ENCODE measurements at regions not wholly inside any gene's neighbourhood (a gene's known extent, or its start where the extent isn't known, plus 50 kb on each side); places are given as distances from the start of the nearest gene placed in this dataset.
A peak's percentile ranks its signal among the peaks of the same experiment; 100 is the strongest.

GRCh38 chr14:65910108-65910786 lies 497.7 kb downstream of the FUT8 start:
- H3K27me3 ChIP-seq: no peaks in the 10 kb centered on the region
- H2AFZ ChIP-seq: no peak overlapping the region
- no peaks in the 10 kb centered on the region for H3K9me3 ChIP-seq (ENCODE audit: low read depth)
- TF ChIP-seq EZH2phosphoT487 (IDR thresholded peaks at IDR 0.05; ENCODE audit: low read depth, severe bottlenecking, unreplicated experiment): no peak
- TF ChIP-seq CTCF (IDR thresholded peaks at IDR 0.05; ENCODE audit: poor library complexity): no peak
- TF ChIP-seq EZH2 (IDR thresholded peaks at IDR 0.05; ENCODE audit: borderline replicate concordance): no peak
- no peak overlapping the region for H3K4me2 ChIP-seq
- peak; percentile 53 for DNase-seq (ENCODE audit: low spot score)
- H3K4me3 ChIP-seq: no peak overlapping the region
- H3K36me3 ChIP-seq (replicated peaks; ENCODE audit: insufficient read depth, low read depth): no peaks in the 10 kb centered on the region
- WGBS (ENCODE audit: low lambda C conversion rate, missing lambda C conversion rate): 68% methylated on average over 4 of the region's 4 CpGs
- H3K79me2 ChIP-seq: no peaks in the 10 kb centered on the region
- H4K20me1 ChIP-seq (ENCODE audit: insufficient read depth, poor library complexity, severe bottlenecking): no peaks in the 10 kb centered on the region
- H3K4me1 ChIP-seq (ENCODE audit: insufficient read depth): no peaks in the 10 kb centered on the region
- H3K9me2 ChIP-seq (replicated peaks; ENCODE audit: insufficient read depth): no peaks in the 10 kb centered on the region
- H3K27ac ChIP-seq: no peak overlapping the region

GRCh38 chr14:65915125-65915524 lies 502.6 kb downstream of the FUT8 start:
- Histone ChIP-seq H3K4me1 (ENCODE audit: insufficient read depth) (no peaks in the 10 kb centered on the region), H3K4me2 (no peak overlapping the region), H3K79me2 (no peaks in the 10 kb centered on the region), H3K36me3 (replicated peaks; ENCODE audit: insufficient read depth, low read depth) (no peaks in the 10 kb centered on the region), H3K9me2 (replicated peaks; ENCODE audit: insufficient read depth) (no peaks in the 10 kb centered on the region), H3K27me3 (no peaks in the 10 kb centered on the region), H4K20me1 (ENCODE audit: insufficient read depth, poor library complexity, severe bottlenecking) (no peaks in the 10 kb centered on the region), H3K4me3 (no peak overlapping the region), H3K9me3 (ENCODE audit: low read depth) (no peaks in the 10 kb centered on the region), H2AFZ (no peak overlapping the region), H3K27ac (no peak overlapping the region)
- no peak for DNase-seq (ENCODE audit: low spot score)
- no peak for TF ChIP-seq EZH2 (IDR thresholded peaks at IDR 0.05; ENCODE audit: borderline replicate concordance)
- no peak for TF ChIP-seq CTCF (IDR thresholded peaks at IDR 0.05; ENCODE audit: poor library complexity)
- TF ChIP-seq EZH2phosphoT487 (IDR thresholded peaks at IDR 0.05; ENCODE audit: low read depth, severe bottlenecking, unreplicated experiment): no peak

- no peak for TF ChIP-seq EZH2phosphoT487 (IDR thresholded peaks at IDR 0.05; ENCODE audit: low read depth, severe bottlenecking, unreplicated experiment)
- no peak for TF ChIP-seq EZH2 (IDR thresholded peaks at IDR 0.05; ENCODE audit: borderline replicate concordance)
- TF ChIP-seq CTCF (IDR thresholded peaks at IDR 0.05; ENCODE audit: poor library complexity): no peak
- Histone ChIP-seq H4K20me1 (ENCODE audit: insufficient read depth, poor library complexity, severe bottlenecking) (no peaks in the 10 kb centered on the region), H3K4me2 (no peak overlapping the region), H2AFZ (no peak overlapping the region), H3K9me3 (ENCODE audit: low read depth) (no peaks in the 10 kb centered on the region), H3K36me3 (replicated peaks; ENCODE audit: insufficient read depth, low read depth) (no peaks in the 10 kb centered on the region), H3K4me1 (ENCODE audit: insufficient read depth) (no peaks in the 10 kb centered on the region), H3K9me2 (replicated peaks; ENCODE audit: insufficient read depth) (no peaks in the 10 kb centered on the region), H3K27me3 (no peaks in the 10 kb centered on the region), H3K27ac (no peak overlapping the region), H3K79me2 (no peaks in the 10 kb centered on the region), H3K4me3 (no peak overlapping the region)
- DNase-seq (ENCODE audit: low spot score): no peak
- WGBS (ENCODE audit: low lambda C conversion rate, missing lambda C conversion rate): 84% methylated on average over 2 of the region's 2 CpGs
Measured at GRCh38 chr14:65916055-65916454, 503.5 kb downstream of the FUT8 start.

Measured in hepatocyte (in vitro differentiated cells).